Stimulated activated CD8-positive, alpha-beta memory T cell treated with anti-CD3 and anti-CD28 coated beads, Interleukin-7, amount 100 ng/mL, for 4 hours (primary cell): ENCODE measurements at regions not wholly inside any gene's neighbourhood (a gene's known extent, or its start where the extent isn't known, plus 50 kb on each side); places are given as distances from the start of the nearest gene placed in this dataset.

ENCODE experiments used
- DNase-seq, 2 donors: peaks; one replicate each; pipeline ENCODE4 v3.0.0-alpha.2; 2020; ENCODE audit warnings: low read depth in 2 of 2

GRCh38 chr22:44591146-44591790, 93.2 kb upstream of the RTL6 start:
- DNase-seq, result no peak

GRCh38 chr22:44590291-44590690, 92.3 kb upstream of the RTL6 start:
- no peak for DNase-seq

- no peak for DNase-seq
These were observed 91.8 kb upstream of the RTL6 start for GRCh38 chr22:44589831-44590230.

- DNase-seq, result no peak
These were observed 90.3 kb upstream of the RTL6 start for GRCh38 chr22:44588348-44588747.

- DNase-seq, result no peak
These were observed 89.8 kb upstream of the RTL6 start for GRCh38 chr22:44587737-44588310.

GRCh38 chr22:44586999-44587736, 89.1 kb upstream of the RTL6 start:
- no peak for DNase-seq

GRCh38 chr22:44586351-44586990, 88.4 kb upstream of the RTL6 start:
- DNase-seq, result no peak

DNA sequence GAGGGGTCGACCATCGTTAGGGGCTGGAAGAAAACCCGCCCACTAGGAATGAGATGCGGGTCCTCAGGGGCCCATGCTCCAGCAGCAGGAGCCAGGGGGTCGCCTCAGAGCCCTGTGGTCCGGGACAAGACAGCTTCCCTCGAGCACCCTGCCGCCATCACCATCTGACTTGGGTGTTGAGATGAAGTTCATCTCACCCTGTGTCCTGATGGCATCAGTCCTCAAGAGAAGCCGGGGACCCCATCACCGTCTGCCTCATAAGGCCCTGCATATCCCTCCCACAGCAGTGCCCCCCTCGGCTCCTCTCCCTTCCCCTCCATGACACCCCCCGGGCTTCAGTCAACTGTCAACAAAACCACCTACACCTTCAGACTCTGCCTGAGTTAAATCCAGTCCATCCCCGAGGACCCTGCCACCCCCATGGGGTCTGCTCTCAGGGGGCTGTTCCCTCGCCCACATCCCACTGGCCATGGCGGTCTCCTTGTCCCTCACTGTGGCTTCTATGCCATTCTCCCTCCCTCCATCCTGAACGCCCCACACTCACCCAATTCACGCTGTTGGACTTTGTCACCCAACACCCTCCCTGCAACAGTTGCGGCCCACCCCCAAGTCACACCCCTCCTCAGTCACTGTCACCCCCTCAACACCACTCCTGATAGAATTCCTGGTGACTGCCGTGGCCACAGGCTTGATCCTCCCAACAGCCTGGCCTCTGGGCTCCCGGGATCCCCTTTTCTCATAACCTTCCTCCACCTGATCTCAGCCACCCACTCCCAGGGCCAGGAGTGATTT, 87.7 kb upstream of the RTL6 start:
- no peak for DNase-seq

DNA sequence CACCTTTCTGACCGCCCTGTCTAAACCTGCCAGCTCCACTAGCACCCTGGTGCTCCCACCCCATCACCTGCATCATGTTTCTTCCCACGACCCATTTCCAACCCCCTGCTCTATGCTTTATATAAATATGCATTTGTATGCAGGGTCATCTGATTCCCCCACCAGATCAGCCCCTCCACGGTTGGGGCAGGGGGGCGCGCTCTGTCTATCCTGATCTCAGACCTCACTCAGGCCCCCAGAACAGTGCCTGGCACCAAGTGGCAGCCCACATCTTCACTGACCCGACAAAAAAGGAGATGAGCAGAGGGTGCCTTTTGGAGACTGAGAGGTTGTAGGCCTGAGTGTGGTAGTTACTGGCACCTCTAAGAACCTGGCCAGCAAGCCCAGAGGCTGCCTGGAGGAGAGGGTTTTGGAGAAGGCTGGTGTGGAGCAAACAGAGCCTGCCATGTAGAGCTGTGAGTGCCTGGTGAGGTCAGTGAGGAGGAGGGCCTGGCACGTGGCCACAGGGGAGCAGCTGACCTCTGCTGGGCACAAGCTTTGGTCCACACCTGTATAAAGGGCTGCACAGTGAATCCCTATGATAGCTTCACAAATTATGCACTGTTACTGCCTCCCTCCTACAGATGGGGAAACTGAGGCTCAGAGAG, 86.3 kb upstream of the RTL6 start:
- DNase-seq, result no peak

GRCh38 chr22:44583854-44584253, 85.8 kb upstream of the RTL6 start:
- no peak for DNase-seq

DNA sequence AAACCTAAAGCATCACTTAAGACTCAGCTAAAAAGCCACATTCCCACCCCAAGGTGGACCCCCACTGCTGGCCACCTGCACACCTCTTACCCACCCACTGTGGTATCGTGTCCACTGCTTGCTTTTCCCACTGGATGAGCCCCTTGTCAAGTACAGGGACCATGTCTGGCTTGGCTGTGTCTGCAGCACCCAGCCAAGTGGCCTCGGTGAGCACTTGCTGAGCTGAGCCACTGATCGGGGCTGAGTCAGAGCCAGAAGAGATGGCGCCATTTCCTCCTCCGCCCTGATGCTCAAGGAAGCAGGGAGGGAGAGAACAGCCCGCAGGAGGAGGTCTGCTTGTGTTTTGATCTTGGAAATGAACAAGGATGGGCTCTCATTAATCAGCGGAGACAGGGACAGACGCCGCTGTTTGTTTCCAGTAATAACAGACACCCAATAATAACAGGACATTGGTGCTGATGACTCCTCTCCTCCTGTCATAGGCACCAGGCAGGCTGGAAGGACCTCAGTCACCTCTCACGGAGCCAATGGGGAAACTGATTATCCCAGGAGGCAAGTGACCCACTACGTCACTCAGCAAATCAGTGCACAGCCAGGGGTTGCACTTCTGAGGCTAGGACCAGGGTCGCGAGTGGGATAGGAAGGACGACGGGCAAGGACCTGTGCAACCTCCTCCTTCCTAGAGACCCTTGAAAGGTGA, 85.2 kb upstream of the RTL6 start:
- DNase-seq, result no peak

DNA sequence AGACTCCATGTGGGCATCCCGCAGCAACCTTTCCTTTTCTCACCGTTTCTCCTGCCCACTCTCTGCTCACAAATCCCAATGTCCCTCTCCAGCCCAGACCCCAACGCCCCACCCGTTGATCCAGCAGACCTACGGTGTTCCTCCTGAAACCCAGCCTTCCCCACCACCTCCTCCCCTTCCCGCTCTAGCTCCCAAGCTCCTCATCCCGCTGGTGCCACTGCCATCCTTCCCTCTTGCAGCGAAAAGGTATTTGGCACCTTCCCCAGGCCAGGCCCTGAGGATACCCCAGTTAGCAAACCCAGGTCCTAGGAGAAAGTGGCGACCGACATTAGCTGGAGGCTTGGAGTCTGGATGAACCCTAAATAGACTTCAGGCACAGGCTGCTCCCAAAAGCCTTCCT, 84.0 kb upstream of the RTL6 start:
- no peak for DNase-seq

GRCh38 chr22:44581096-44581435, 83.0 kb upstream of the RTL6 start:
- no peak for DNase-seq

- no peak for DNase-seq
These were observed 82.4 kb upstream of the RTL6 start for GRCh38 chr22:44580176-44581095.

DNA sequence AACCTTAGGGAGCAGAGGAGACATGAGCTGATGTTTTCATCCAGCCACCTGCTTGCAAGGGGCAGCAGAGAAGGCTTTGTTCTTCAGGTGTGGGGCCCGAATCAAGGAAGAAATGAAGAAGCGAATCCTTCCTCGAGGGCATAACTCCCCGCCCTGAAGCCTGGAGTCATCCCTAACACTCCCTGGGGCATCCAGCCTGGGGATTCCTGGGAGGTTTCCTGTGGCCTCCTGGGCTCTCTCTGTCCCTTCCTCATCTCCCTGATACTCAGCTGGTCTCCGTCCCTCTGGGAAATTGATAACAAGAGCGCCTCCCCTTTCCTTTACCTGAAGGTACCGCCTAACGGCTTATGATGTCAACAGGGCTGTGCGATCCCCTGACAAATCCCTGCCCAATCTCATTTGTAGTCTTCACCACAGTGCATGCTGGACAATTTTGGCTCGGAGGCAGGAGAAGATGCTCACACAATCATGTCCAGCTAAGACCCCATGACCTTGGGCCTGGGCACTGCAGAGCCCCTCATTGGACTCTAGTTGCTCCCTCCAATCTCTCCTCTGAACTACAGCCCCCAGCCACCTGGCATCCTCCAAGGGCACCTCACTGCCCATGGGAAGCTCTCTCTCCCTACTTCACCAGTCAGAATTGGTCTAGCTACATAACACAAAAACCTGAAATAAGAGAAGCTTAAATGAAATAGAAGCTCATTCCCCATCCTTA, 80.6 kb upstream of the RTL6 start:
- no peak for DNase-seq

DNA sequence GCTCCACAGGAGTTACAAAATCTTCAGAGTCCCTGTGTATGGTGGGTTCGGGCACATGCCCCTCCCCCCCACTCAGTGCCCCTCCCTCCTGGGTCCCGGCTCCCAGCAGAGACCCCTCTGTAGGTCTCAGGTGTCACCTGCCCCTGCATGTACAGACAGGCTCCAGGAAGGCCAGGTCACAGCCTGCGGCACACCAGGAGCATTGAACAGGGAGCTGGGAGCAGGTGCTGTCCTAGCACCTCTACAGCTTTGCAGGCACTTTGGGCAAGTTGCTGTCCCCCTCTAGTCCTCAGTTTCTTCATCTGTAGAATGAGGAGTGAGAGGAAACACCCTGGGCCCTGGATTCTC, 80.1 kb upstream of the RTL6 start:
- DNase-seq, result no peak

DNA sequence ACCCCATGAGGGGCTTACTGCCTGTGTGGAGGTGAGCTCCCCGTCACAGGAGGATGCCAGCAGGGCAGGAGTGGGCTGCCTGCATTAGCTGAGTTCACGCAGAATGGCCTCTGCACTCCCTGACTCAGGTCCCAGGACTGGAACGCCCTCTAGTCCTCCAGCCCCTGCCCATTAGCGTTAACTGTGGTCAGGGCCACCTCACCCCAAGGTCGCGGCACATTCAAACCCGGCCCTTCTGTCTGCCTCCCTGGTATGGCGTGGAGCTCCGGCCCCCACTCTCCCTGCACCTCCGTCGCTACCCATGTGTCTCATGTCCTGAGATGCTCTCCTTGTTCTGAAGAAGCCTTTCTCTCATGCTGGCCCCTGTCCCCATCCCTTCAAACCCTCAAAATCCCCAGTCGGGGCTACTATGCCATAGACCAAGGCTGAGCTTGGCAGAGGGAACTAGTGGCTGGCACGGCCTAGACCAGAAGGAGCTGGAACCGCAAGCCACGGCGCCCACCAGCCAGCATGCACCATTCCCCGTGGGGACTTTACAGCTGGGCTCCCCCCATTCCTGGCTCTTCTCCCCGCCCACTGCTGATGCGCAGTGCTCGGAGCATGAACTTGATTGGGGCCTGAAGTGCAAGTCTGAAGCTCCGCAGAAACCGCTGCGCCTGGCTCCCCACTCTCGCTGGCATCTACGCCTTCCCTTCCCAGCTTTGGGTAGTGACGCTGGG, 79.5 kb upstream of the RTL6 start:
- DNase-seq, result no peak
